Upper lobe of left lung (tissue), 4 donors: ENCODE measurements at regions not wholly inside any gene's neighbourhood (a gene's known extent, or its start where the extent isn't known, plus 50 kb on each side); places are given as distances from the start of the nearest gene placed in this dataset.

ENCODE experiments used
- CTCF ChIP-seq, 6 experiments: fragments of 450-650 bp in 4 of 6; fragments of 200-600 bp in 2 of 6; sonication (generic) in 2 of 6; IDR thresholded peaks; one replicate each; pipeline ENCODE4 v1.5.1; 2016 to 2019; ENCODE audit warnings: antibody characterized with exemption in 6 of 6
- EP300 ChIP-seq, 4 donors: sonication (generic); formaldehyde crosslinking; IDR thresholded peaks; one replicate each; pipeline ENCODE4 v1.5.1; 2017; ENCODE audit warnings: antibody characterized with exemption in 4 of 4, control low read depth in 2 of 4
- POLR2A ChIP-seq, 4 donors: fragments of 450-650 bp; IDR thresholded peaks; one replicate each; pipeline ENCODE4 v1.5.1; 2016 to 2017; ENCODE audit warnings: antibody characterized with exemption in 4 of 4, mild to moderate bottlenecking in 2 of 4

DNA sequence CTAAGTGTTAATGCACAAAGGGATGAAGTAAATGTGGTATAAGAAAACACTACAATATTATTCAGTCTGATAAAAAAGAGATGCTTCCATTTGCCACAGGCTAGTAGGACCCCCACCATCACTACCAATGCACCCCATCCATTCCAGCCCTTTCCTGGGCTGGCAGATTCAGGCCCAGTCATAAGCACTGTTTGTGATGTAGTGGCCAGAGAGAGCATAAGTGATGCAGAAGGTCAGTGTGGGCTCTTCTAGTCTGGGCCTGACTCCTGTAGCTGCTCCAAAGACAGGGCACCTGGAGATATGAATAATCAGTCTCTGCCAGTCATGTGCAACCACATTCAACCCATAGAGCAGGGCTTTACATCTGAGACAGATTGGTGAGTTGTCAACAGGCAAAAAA lies 1294.7 kb downstream of the TMEM121 start:
- no peak for TF ChIP-seq CTCF (IDR thresholded peaks at IDR 0.05)
- TF ChIP-seq EP300 (IDR thresholded peaks at IDR 0.05), result no peak
- no peak for TF ChIP-seq POLR2A (IDR thresholded peaks at IDR 0.05)
